ENCODE measurements at regions not wholly inside any gene's neighbourhood (a gene's known extent, or its start where the extent isn't known, plus 50 kb on each side); places are given as distances from the start of the nearest gene placed in this dataset.

- no peak for TF ChIP-seq POLR2A (IDR thresholded peaks at IDR 0.05)
- TF ChIP-seq CTCF (IDR thresholded peaks at IDR 0.05) = no peak
These were observed 154.4 kb downstream of the TMEM200A start for GRCh38 chr6:130520221-130520620.
